ENCODE measurements at regions not wholly inside any gene's neighbourhood (a gene's known extent, or its start where the extent isn't known, plus 50 kb on each side); places are given as distances from the start of the nearest gene placed in this dataset.

DNA sequence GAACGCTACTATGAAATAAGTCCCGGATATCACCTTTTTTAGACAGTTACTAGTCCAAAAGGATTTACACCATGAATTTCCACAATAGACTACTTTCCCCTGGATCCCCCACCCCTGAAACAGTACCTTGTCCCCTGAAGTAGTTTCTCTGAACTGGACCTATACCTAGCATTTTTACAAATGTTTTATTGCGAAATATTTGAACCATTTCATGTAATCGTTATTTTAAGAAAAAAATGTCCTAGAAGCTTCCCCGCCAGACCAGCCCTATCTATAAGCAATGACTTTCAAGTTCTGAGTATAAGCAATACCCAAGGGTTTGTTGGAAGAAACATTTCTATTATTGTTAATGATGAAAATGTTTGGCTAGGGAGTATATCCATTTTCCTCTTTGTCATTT lies 517.8 kb upstream of the IGFBP7 start:
- Mint-ChIP-seq H3K27me3 (no peaks in the 10 kb centered on the region), H3K4me3 (no peak overlapping the region), H3K36me3 (ENCODE audit: insufficient read depth) (no peaks in the 10 kb centered on the region), H3K4me1 (no peaks in the 10 kb centered on the region), H3K9me3 (peaks cover 17% of the 10 kb centered on the region), H3K27ac (ENCODE audit: low read depth) (no peak overlapping the region)
- DNase-seq (ENCODE audit: low spot score in 2 of 2) (no peak), ATAC-seq (replicated peaks; ENCODE audit: extremely low read depth, poor library complexity, severe bottlenecking) (no peak)

DNA sequence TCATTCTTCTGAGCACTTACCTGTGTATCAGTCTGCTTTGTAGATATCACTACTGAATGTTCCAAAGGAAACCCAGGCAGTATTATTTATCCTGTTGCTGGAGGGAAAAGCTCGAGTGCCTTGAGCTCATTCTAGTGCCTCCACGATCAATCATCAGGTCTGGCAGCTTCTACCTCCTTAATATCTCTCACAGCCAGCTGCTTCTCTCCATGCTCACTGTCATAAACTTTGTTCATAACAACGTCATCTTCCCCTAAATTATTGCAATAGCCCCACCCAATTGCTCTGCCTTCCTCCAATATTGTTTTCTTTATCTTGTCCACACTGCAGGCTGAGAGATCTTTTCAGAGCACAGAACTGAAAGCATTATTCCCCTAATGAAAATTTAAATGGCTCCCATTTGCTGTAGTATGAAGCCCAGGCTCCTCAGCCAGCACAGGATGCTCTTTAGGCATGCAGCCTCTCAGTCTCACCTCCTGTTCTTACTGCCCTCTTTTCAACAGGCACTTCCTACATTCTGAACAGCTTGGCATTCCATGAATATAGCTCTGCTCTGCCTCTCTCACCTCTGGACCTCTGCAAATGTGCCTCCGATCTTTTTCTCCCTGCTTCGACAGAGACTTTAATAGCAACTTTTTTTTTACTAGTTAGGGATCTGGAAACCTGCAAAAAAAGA lies 504.2 kb upstream of the IGFBP7 start:
- Mint-ChIP-seq H3K9me3 (peaks cover 32% of the 10 kb centered on the region), H3K36me3 (ENCODE audit: insufficient read depth) (no peaks in the 10 kb centered on the region), H3K4me1 (no peaks in the 10 kb centered on the region), H3K27me3 (no peaks in the 10 kb centered on the region), H3K4me3 (no peak overlapping the region), H3K27ac (ENCODE audit: low read depth) (no peak overlapping the region)
- no peak for DNase-seq (ENCODE audit: low spot score in 2 of 2)
- no peak for ATAC-seq (replicated peaks; ENCODE audit: extremely low read depth, poor library complexity, severe bottlenecking)

DNA sequence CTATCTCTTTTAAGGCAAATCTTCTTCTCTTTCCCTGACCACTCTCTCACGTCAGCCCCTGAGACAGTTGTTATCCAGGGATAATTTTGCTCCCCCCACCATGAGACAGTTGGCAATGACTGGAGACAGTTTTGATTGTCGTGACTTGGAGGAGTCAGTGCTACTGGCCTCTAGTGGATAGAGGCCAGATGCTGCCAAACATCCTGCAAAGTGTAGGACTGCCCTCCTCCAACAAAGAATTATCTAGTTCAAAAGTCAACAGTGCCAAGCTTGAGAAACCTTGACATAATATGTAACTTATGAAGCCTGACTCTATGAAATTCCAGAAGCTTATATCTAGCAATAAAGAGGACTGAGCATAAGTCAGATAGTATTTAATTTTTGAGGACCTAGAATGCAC lies 502.1 kb upstream of the IGFBP7 start:
- H3K36me3 Mint-ChIP-seq (ENCODE audit: insufficient read depth): no peaks in the 10 kb centered on the region
- no peak overlapping the region for H3K4me3 Mint-ChIP-seq
- H3K9me3 Mint-ChIP-seq: peaks cover 39% of the 10 kb centered on the region
- H3K27me3 Mint-ChIP-seq: no peaks in the 10 kb centered on the region
- no peak overlapping the region for H3K27ac Mint-ChIP-seq (ENCODE audit: low read depth)
- H3K4me1 Mint-ChIP-seq: no peaks in the 10 kb centered on the region
- no peak for ATAC-seq (replicated peaks; ENCODE audit: extremely low read depth, poor library complexity, severe bottlenecking)
- DNase-seq (ENCODE audit: low spot score in 2 of 2): no peak

DNA sequence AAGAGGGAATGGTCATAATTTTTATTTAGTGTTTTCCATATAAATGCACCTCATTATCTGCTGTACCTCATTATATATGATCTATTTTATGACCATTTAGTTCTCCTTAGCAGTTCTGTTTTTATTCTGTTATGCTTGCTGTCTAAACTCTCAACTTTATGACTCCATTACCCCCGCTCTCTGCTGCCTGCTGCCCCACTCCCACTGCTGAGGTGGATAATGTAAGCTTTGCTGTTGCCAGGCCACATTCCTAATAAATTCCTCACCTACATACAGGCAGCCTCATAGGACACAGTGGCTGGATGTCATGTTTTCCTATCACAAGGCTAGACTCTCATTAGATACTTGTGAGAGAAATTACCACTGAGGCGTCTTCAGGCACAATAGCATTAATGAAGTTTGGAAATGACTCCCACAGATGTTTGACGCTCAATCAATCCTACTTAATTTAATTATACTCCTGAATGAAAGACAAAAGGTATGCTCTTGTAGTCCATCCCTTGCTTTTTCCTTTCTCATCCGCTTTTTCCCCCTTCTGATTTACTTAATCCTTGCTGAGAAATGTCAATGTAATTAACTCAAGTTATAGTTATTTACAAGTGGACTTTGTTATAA lies 497.5 kb upstream of the IGFBP7 start:
- H3K4me3 Mint-ChIP-seq: no peak overlapping the region
- no peak overlapping the region for H3K27ac Mint-ChIP-seq (ENCODE audit: low read depth)
- H3K9me3 Mint-ChIP-seq: peaks cover 25% of the 10 kb centered on the region
- no peaks in the 10 kb centered on the region for H3K4me1 Mint-ChIP-seq
- ATAC-seq (replicated peaks; ENCODE audit: extremely low read depth, poor library complexity, severe bottlenecking): no peak
- DNase-seq (ENCODE audit: low spot score in 2 of 2): no peak
- no peaks in the 10 kb centered on the region for H3K27me3 Mint-ChIP-seq
- no peaks in the 10 kb centered on the region for H3K36me3 Mint-ChIP-seq (ENCODE audit: insufficient read depth)

DNA sequence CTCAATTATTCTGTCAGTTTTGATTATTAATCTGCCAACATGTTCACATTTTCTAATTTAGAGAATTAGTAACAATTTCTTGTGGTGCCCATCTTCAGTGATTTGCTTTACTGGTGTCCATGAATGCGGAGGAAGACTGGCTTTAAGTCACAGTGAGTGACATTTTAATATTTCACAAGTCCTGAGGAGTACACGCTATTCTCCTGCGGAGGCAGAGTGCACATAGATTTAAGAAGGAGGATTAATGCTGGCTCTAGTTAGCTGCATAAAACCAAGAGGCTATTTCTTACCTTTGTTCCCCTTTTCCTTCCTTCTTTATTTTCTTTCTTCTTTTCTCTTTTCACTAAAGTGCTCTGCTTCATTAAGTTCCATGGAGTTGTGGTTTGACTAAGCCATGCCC lies 495.2 kb upstream of the IGFBP7 start:
- H3K36me3 Mint-ChIP-seq (ENCODE audit: insufficient read depth): no peaks in the 10 kb centered on the region
- DNase-seq (ENCODE audit: low spot score in 2 of 2) (no peak), ATAC-seq (replicated peaks; ENCODE audit: extremely low read depth, poor library complexity, severe bottlenecking) (no peak)
- H3K9me3 Mint-ChIP-seq: peaks cover 19% of the 10 kb centered on the region
- no peaks in the 10 kb centered on the region for H3K4me1 Mint-ChIP-seq
- H3K4me3 Mint-ChIP-seq: no peak overlapping the region
- H3K27ac Mint-ChIP-seq (ENCODE audit: low read depth): no peak overlapping the region
- H3K27me3 Mint-ChIP-seq: no peaks in the 10 kb centered on the region

DNA sequence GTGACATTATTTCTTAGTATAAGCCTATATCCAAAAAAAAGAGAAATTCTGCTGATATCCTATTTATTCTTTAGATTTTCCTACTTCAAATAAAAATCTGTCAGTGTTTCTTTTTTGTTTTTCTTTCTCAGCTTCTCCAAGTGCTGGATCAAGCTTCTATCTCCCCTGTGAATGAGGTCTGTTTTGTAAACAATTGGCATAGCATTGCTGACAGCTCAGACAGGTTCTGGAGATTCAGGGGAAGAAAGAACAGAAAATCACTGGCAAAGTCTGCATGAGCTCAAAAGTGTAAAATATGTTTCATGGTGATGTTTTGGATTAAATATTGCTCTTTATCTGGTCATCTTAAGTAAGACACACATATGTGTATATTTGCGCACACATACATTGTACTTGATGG lies 492.0 kb upstream of the IGFBP7 start:
- Mint-ChIP-seq H3K27ac (ENCODE audit: low read depth) (no peak overlapping the region), H3K27me3 (no peaks in the 10 kb centered on the region)

DNA sequence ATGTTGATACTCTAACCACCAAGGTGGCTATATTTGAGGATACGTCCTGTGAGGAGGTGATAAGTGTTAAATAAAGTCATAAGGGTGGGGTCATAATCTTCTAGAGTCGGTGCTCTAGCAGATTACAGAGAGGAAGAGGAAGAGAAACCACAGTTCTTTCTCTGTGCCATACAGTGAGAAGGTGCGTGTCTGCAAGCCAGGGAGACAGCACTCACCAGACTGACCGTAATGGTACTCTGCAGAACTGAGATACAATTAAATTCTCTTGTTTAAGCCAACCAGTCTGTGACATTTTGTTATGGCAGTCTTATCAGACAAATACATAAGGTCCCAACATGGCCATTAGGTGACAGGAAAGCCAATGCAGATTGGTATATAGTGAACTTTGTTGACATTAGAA lies 480.9 kb upstream of the IGFBP7 start:
- DNase-seq (ENCODE audit: low spot score in 2 of 2) (no peak), ATAC-seq (replicated peaks; ENCODE audit: extremely low read depth, poor library complexity, severe bottlenecking) (no peak)
- no peaks in the 10 kb centered on the region for H3K36me3 Mint-ChIP-seq (ENCODE audit: insufficient read depth)
- no peaks in the 10 kb centered on the region for H3K4me1 Mint-ChIP-seq
- no peaks in the 10 kb centered on the region for H3K27me3 Mint-ChIP-seq
- H3K4me3 Mint-ChIP-seq: no peak overlapping the region
- H3K27ac Mint-ChIP-seq (ENCODE audit: low read depth): no peak overlapping the region
- H3K9me3 Mint-ChIP-seq: peaks cover 25% of the 10 kb centered on the region

More for the DNA sequence above, 492.0 kb upstream of the IGFBP7 start:
- ATAC-seq (replicated peaks; ENCODE audit: extremely low read depth, poor library complexity, severe bottlenecking): no peak
- no peak overlapping the region for H3K4me3 Mint-ChIP-seq
- DNase-seq (ENCODE audit: low spot score in 2 of 2): no peak
- peaks cover 17% of the 10 kb centered on the region for H3K9me3 Mint-ChIP-seq
- H3K36me3 Mint-ChIP-seq (ENCODE audit: insufficient read depth): no peaks in the 10 kb centered on the region
- no peaks in the 10 kb centered on the region for H3K4me1 Mint-ChIP-seq

DNA sequence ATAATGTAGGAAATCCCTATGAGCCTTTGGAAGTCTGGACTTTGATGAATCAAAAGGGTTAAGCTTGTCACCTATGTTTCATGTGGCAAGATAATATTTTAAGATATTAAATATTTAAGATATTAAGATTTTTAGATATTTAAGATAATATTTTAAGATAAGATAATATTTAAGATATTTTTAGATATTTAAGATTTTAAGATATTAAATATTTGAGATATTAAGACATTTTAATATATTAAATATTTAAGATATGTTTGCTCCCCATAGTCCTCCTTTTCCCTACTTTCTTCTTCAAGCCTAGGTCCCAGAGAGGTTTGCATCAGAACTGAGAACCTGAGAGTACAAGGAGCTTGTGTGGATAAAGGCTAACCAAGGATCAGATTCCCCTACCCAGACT lies 478.4 kb upstream of the IGFBP7 start:
- no peaks in the 10 kb centered on the region for H3K36me3 Mint-ChIP-seq (ENCODE audit: insufficient read depth)
- DNase-seq (ENCODE audit: low spot score in 2 of 2) (no peak), ATAC-seq (replicated peaks; ENCODE audit: extremely low read depth, poor library complexity, severe bottlenecking) (no peak)
- H3K27ac Mint-ChIP-seq (ENCODE audit: low read depth): no peak overlapping the region
- no peaks in the 10 kb centered on the region for H3K27me3 Mint-ChIP-seq
- no peak overlapping the region for H3K4me3 Mint-ChIP-seq
- peaks cover 33% of the 10 kb centered on the region for H3K9me3 Mint-ChIP-seq
- H3K4me1 Mint-ChIP-seq: no peaks in the 10 kb centered on the region

DNA sequence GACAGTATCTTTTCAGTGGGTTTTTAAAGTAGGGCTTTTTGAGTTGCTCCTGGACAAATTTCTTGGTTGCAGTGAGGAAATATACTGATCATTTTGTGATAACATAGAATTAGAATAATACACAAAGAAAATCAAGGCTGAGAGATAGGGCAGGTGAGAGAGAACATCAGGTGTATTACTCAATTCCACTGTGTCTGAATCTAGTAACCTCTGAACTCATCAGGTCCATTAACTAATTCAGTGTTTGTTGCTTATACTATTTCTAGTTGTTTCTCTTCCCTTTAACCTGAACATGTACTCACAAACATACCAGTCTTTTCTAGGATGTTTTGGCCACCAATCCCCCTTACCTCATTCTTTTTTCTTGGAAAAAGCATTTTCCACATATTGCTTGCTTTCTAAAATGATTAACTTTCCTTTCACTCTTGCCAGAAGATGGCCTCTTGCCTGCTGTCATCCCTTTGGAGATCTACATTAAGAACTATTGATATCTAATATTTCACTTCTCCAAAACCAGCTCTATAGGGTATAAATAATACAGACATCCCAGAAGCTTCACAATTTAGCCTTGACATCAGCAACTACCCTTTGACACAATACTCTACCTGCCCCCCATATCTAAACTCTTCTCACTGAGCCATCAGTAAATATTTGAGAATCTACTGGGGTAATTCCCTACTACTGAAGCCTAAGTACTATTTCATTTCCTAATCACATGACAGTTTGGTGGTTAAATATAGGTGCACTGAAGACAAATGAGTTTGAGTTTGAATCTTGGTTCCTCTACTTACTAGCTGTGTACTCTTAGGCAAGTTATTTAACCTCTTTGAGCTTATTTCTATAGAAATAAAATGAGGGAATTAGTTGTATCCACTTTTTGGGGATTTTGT lies 470.8 kb upstream of the IGFBP7 start:
- Mint-ChIP-seq H3K4me1 (no peaks in the 10 kb centered on the region), H3K4me3 (no peak overlapping the region), H3K27me3 (no peaks in the 10 kb centered on the region), H3K9me3 (peaks cover 21% of the 10 kb centered on the region), H3K27ac (ENCODE audit: low read depth) (no peak overlapping the region), H3K36me3 (ENCODE audit: insufficient read depth) (no peaks in the 10 kb centered on the region)
- ATAC-seq (replicated peaks; ENCODE audit: extremely low read depth, poor library complexity, severe bottlenecking): no peak
- DNase-seq (ENCODE audit: low spot score in 2 of 2): no peak

DNA sequence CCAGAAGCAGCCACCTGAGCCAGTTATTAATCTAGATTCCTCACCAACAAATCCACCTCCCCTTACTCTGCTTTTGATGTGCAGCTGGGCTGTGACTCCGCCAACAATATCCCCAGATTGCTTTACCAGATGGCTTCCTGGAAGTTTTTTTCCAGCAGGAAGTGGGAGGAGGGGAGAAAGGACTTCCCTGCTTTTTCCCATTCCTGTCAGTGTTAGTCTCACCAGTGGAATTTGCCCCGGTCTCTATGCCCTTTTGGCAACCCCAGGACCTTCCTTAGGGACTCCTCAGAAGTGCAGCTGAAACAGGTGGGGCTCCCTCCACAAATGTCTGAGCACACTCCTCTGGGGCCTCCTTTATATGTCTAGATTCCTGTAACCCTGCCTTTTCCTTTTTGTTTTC lies 465.2 kb upstream of the IGFBP7 start:
- Mint-ChIP-seq H3K27me3 (no peaks in the 10 kb centered on the region), H3K4me1 (no peaks in the 10 kb centered on the region), H3K27ac (ENCODE audit: low read depth) (no peak overlapping the region), H3K9me3 (peaks cover 11% of the 10 kb centered on the region), H3K4me3 (no peak overlapping the region), H3K36me3 (ENCODE audit: insufficient read depth) (no peaks in the 10 kb centered on the region)
- DNase-seq (ENCODE audit: low spot score in 2 of 2): no peak
- no peak for ATAC-seq (replicated peaks; ENCODE audit: extremely low read depth, poor library complexity, severe bottlenecking)

DNA sequence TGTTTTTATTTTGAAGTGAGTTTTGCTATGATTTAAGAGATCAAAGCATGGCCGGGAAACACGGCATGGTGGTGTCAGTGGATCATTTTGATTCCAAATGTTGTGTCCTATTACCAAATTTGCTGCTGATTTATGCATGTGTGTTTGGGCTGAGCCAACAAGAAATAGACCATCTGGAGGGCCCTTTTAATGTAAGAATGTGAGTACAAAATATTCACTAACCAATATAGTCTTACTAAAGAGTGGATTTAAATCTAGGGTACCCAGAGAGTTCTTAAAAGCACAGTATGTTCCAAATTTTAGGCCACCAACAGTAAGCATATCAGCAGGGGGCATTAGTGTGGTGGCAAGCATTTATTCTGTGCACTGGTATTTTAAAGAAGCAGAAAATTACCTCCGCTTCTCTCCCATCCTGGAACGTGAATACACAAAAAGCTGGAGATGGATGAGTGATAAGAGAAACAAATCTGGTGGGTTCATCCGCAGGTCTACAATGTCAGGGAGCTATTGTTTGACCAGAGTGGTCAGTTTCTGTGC lies 444.4 kb upstream of the IGFBP7 start:
- no peak for DNase-seq (ENCODE audit: low spot score in 2 of 2)
- ATAC-seq (replicated peaks; ENCODE audit: extremely low read depth, poor library complexity, severe bottlenecking): no peak
- Mint-ChIP-seq H3K27me3 (no peaks in the 10 kb centered on the region), H3K27ac (ENCODE audit: low read depth) (no peak overlapping the region), H3K9me3 (peaks cover 6% of the 10 kb centered on the region), H3K4me3 (no peak overlapping the region), H3K36me3 (ENCODE audit: insufficient read depth) (no peaks in the 10 kb centered on the region), H3K4me1 (no peaks in the 10 kb centered on the region)

DNA sequence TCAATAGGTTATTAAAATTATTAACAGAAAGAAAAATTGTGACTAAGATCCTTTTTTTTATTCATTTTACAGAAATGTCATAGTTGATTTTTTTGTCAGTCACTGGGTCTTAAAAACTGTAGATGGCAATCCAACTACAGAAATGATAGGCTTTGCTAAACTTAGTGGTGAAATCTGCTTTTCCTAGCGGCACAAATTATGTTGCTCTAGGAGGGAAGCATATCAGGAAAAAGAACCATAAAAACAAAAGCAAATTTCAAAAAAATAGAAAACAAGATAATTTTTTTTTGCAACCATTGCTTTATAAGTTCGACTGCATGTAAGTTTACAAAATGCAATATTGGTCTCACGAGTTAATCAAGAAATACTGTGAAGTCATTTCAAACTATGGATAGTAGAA lies 443.5 kb upstream of the IGFBP7 start:
- Mint-ChIP-seq H3K4me3 (no peak overlapping the region), H3K27ac (ENCODE audit: low read depth) (no peak overlapping the region), H3K9me3 (peaks cover 6% of the 10 kb centered on the region), H3K27me3 (no peaks in the 10 kb centered on the region), H3K4me1 (no peaks in the 10 kb centered on the region), H3K36me3 (ENCODE audit: insufficient read depth) (no peaks in the 10 kb centered on the region)
- no peak for DNase-seq (ENCODE audit: low spot score in 2 of 2)
- no peak for ATAC-seq (replicated peaks; ENCODE audit: extremely low read depth, poor library complexity, severe bottlenecking)

DNA sequence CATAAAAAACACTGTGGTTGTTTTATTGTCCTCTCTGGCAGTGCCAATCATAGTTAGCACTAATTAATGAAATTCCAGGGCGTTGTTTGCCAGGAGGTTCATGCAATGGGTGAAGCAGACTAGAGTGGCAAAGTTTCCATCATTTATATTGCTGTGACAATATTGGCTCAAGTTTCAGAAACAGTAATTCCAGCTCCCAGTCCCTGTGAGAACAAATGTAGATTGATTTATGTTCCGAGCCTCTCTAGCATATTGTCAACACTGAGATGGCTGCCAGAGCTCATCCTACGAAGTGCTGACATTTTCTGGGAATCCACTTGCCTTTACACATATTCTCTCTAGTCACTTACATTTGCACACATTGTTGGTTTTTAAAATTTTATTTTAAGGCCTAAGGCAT lies 440.0 kb upstream of the IGFBP7 start:
- Mint-ChIP-seq H3K27me3 (no peaks in the 10 kb centered on the region), H3K9me3 (peaks cover 6% of the 10 kb centered on the region), H3K4me1 (no peaks in the 10 kb centered on the region), H3K27ac (ENCODE audit: low read depth) (no peak overlapping the region), H3K4me3 (no peak overlapping the region), H3K36me3 (ENCODE audit: insufficient read depth) (no peaks in the 10 kb centered on the region)
- no peak for DNase-seq (ENCODE audit: low spot score in 2 of 2)
- ATAC-seq (replicated peaks; ENCODE audit: extremely low read depth, poor library complexity, severe bottlenecking): no peak

Data from central memory CD8-positive, alpha-beta T cell (primary cell).